ENCODE measurements at regions not wholly inside any gene's neighbourhood (a gene's known extent, or its start where the extent isn't known, plus 50 kb on each side); places are given as distances from the start of the nearest gene placed in this dataset.

DNA sequence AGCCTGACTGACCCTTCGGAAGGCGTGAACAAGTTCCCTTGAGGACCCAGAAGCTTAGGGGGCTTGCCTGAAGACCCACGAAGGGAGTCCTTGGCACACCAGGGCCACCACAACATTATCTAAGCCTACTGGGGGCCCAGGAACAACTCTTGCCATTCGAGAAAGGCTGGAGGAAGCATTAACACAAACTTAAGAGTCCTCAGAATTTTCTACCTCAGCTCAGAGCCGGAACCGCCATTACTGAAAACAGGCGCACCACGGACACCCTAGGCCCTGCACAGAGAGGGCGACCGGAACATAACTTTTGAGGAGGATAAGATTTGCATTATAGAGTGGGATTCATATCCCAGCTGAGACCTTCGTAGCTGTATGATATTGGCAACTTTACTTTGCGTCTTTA lies 229.1 kb downstream of the ADAM29 start:
- H2AFZ ChIP-seq (ENCODE audit: low read length): no peak overlapping the region
- H4K20me1 ChIP-seq (ENCODE audit: insufficient read depth, low read length): no peaks in the 10 kb centered on the region
- peaks cover 1% of the 10 kb centered on the region; the same call in 1 of the 2 replicates for H3K9me3 ChIP-seq (ENCODE audit: low read length)
- POLR2A ChIA-PET: interaction anchor here (0.5 kb wide), 1 partner anchor 120 kb away, joined by 5 read pairs; no protein-coding TSS in a partner anchor
- TF ChIP-seq, protein P1, sequence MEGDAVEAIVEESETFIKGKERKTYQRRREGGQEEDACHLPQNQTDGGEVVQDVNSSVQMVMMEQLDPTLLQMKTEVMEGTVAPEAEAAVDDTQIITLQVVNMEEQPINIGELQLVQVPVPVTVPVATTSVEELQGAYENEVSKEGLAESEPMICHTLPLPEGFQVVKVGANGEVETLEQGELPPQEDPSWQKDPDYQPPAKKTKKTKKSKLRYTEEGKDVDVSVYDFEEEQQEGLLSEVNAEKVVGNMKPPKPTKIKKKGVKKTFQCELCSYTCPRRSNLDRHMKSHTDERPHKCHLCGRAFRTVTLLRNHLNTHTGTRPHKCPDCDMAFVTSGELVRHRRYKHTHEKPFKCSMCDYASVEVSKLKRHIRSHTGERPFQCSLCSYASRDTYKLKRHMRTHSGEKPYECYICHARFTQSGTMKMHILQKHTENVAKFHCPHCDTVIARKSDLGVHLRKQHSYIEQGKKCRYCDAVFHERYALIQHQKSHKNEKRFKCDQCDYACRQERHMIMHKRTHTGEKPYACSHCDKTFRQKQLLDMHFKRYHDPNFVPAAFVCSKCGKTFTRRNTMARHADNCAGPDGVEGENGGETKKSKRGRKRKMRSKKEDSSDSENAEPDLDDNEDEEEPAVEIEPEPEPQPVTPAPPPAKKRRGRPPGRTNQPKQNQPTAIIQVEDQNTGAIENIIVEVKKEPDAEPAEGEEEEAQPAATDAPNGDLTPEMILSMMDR (conservative IDR thresholded peaks at IDR 0.05; ENCODE audit: low read length): no peak
- no peak for TF ChIP-seq EZH2phosphoT487 (IDR thresholded peaks at IDR 0.05; ENCODE audit: borderline replicate concordance, low read depth, low read length)
- H3K79me2 ChIP-seq (ENCODE audit: insufficient read depth, low read depth, low read length): no peaks in the 10 kb centered on the region
- no peaks in the 10 kb centered on the region for H3K4me1 ChIP-seq (ENCODE audit: insufficient read depth, low read length, poor library complexity, severe bottlenecking)
- no peaks in the 10 kb centered on the region for H3K9me2 ChIP-seq (ENCODE audit: insufficient read depth, low read length)
- no peaks in the 10 kb centered on the region for H3K36me3 ChIP-seq (ENCODE audit: insufficient read depth, low read length)
- no TSS peak for BruUV-seq (replicated peaks)
- CTCF ChIA-PET (ENCODE audit: unreplicated experiment): no interaction called here
- DNase-seq (ENCODE audit: low spot score): no peak
- intact Hi-C loops (cut with micrococcal nuclease; ENCODE audit: unreplicated experiment): no loop called here
- no peak overlapping the region for H3K4me3 ChIP-seq (ENCODE audit: low read depth, low read length, poor library complexity, severe bottlenecking)
- no peak overlapping the region for H3K27ac ChIP-seq (ENCODE audit: low read depth, low read length, poor library complexity, severe bottlenecking)
- no peak overlapping the region for H3K4me2 ChIP-seq (ENCODE audit: low read length)

DNA sequence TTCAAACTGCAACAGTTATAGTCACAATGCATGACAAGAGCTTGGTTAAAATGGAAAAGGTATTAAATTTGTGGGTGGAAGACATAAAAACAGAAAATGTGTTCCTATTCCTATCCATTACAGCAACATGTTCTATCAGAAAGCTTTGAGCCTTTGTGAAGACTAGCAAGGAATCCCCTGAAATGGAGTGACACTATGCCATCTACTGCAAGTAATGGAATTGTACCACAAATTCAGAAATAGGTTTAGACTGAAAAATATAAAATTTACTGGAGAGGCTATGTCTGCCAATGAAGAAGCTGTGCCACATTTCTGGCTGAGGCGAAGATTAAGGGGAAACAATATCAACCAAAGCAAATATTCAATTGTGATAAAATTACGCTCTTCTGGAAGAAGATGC lies 247.9 kb downstream of the ADAM29 start:
- Histone ChIP-seq H2AFZ (ENCODE audit: low read length) (peak overlapping the region; percentile 8; the same call in 1 of the 2 replicates), H3K4me1 (ENCODE audit: insufficient read depth, low read length, poor library complexity, severe bottlenecking) (peaks cover 10% of the 10 kb centered on the region), H3K9me2 (ENCODE audit: insufficient read depth, low read length) (no peaks in the 10 kb centered on the region), H4K20me1 (ENCODE audit: insufficient read depth, low read length) (no peaks in the 10 kb centered on the region), H3K27ac (ENCODE audit: low read depth, low read length, poor library complexity, severe bottlenecking) (no peak overlapping the region), H3K4me2 (ENCODE audit: low read length) (no peak overlapping the region), H3K79me2 (ENCODE audit: insufficient read depth, low read depth, low read length) (no peaks in the 10 kb centered on the region), H3K36me3 (ENCODE audit: insufficient read depth, low read length) (no peaks in the 10 kb centered on the region; the same call in 1 of the 2 replicates), H3K9me3 (ENCODE audit: low read length) (peaks cover 7% of the 10 kb centered on the region; the same call in 1 of the 2 replicates), H3K4me3 (ENCODE audit: low read depth, low read length, poor library complexity, severe bottlenecking) (no peak overlapping the region)
- POLR2A ChIA-PET: interaction anchor here (3.7 kb wide), 1 partner anchor 10 kb away, joined by 19 read pairs; no protein-coding TSS in a partner anchor
- intact Hi-C loops (cut with micrococcal nuclease; ENCODE audit: unreplicated experiment): no loop called here
- BruUV-seq (replicated peaks): no TSS peak
- DNase-seq (ENCODE audit: low spot score): peak; percentile 24
- TF ChIP-seq, protein P1 (conservative IDR thresholded peaks at IDR 0.05; ENCODE audit: low read length): 0 out of 2 replicates have a peak, but pooled peaks have one; percentile 24
- TF ChIP-seq EZH2phosphoT487 (IDR thresholded peaks at IDR 0.05; ENCODE audit: borderline replicate concordance, low read depth, low read length): no peak
- CTCF ChIA-PET (ENCODE audit: unreplicated experiment): no interaction called here

DNA sequence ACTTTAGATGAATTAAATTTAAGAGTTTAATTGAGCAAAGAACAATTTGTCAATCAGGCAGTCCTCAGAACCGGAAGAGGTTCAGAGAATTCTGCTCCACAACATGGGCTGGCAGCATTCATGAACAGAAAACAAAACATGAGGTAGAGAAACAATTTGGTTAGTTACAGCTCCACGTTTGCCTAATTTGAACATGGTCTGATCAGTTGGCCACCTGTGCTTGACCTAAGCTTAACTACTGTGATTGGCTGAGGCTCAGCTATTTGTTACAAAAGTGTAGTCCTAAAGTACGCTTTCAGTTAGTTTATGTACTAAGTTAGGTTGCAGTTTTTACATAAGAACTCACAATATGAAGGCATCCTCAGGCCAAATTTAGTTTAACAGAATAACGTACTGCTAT lies 258.6 kb downstream of the ADAM29 start:
- POLR2A ChIA-PET: interaction anchor here (0.5 to 4.4 kb wide), 3 partner anchors 12 to 531 kb away, joined by 3 to 19 read pairs (median 3); no protein-coding TSS in a partner anchor
- peak overlapping the region; percentile 60 for H2AFZ ChIP-seq (ENCODE audit: low read length)
- no peaks in the 10 kb centered on the region for H3K9me2 ChIP-seq (ENCODE audit: insufficient read depth, low read length)
- H3K4me1 ChIP-seq (ENCODE audit: insufficient read depth, low read length, poor library complexity, severe bottlenecking): peaks cover 12% of the 10 kb centered on the region
- H3K4me2 ChIP-seq (ENCODE audit: low read length): no peak overlapping the region
- BruUV-seq (replicated peaks): no TSS peak
- no peak overlapping the region for H3K27ac ChIP-seq (ENCODE audit: low read depth, low read length, poor library complexity, severe bottlenecking)
- H4K20me1 ChIP-seq (ENCODE audit: insufficient read depth, low read length): no peaks in the 10 kb centered on the region
- TF ChIP-seq EZH2phosphoT487 (IDR thresholded peaks at IDR 0.05; ENCODE audit: borderline replicate concordance, low read depth, low read length): no peak
- TF ChIP-seq, protein P1 (conservative IDR thresholded peaks at IDR 0.05; ENCODE audit: low read length): no peak
- H3K9me3 ChIP-seq (ENCODE audit: low read length): peaks cover 15% of the 10 kb centered on the region; the same call in 1 of the 2 replicates
- H3K79me2 ChIP-seq (ENCODE audit: insufficient read depth, low read depth, low read length): no peaks in the 10 kb centered on the region
- intact Hi-C loops (cut with micrococcal nuclease; ENCODE audit: unreplicated experiment): no loop called here
- CTCF ChIA-PET (ENCODE audit: unreplicated experiment): no interaction called here
- H3K4me3 ChIP-seq (ENCODE audit: low read depth, low read length, poor library complexity, severe bottlenecking): no peak overlapping the region
- H3K36me3 ChIP-seq (ENCODE audit: insufficient read depth, low read length): no peaks in the 10 kb centered on the region; the same call in 1 of the 2 replicates
- DNase-seq (ENCODE audit: low spot score): no peak

All from OCI-LY7 (cell line).